NCI-H345 treated with DMSO at 0.1 percent for 48 hours (cell line): ENCODE measurements at regions not wholly inside any gene's neighbourhood (a gene's known extent, or its start where the extent isn't known, plus 50 kb on each side); places are given as distances from the start of the nearest gene placed in this dataset.
"Not testable (repeated sequence)": the region's sequence is repeated elsewhere in the genome, so short reads cannot be mapped to it uniquely, and the experiment has no call there.

Experiments used
- DNase-seq: peaks from one replicate; lab custom pipeline; 2025; ENCODE audit not compliant: unreplicated experiment; lab: John Stamatoyannopoulos, UW

- no peak for DNase-seq
Observed at GRCh38 chr9:78663369-78663768, 366.4 kb downstream of the PSAT1 start.

GRCh38 chr9:78664370-78664769 is 367.4 kb downstream of the PSAT1 start:
- no peak for DNase-seq

GRCh38 chr9:78666818-78667414 is 370.0 kb downstream of the PSAT1 start:
- no peak for DNase-seq

GRCh38 chr9:78668148-78668832 is 371.4 kb downstream of the PSAT1 start:
- DNase-seq: no peak

- DNase-seq: no peak
Observed at GRCh38 chr9:78669591-78669990, 372.7 kb downstream of the PSAT1 start.

GRCh38 chr9:78671785-78672184 is 374.9 kb downstream of the PSAT1 start:
- no peak for DNase-seq

DNA sequence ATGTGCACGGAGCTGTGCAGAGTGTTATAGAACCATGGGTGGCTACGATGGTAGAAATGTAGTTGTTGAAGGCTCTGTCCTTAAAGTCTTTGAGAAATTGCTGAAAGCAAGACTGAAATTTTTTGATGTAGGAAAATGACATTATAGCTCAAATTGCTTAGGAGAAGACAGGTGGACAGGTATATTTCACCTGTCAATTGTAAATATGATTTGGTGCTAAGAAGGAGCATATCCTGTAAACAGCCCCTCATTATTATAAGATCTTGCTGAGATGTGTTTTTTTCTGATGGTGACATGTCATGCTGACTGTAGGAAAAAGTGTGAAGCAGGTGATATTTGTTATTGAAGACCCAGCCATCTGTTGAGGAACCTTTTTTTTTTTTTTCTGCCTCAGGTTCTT is 377.9 kb downstream of the PSAT1 start:
- DNase-seq: no peak

GRCh38 chr9:78676009-78676408 is 379.1 kb downstream of the PSAT1 start:
- DNase-seq: no peak

- no peak for DNase-seq
Observed at GRCh38 chr9:78676623-78677022, 379.7 kb downstream of the PSAT1 start.

DNA sequence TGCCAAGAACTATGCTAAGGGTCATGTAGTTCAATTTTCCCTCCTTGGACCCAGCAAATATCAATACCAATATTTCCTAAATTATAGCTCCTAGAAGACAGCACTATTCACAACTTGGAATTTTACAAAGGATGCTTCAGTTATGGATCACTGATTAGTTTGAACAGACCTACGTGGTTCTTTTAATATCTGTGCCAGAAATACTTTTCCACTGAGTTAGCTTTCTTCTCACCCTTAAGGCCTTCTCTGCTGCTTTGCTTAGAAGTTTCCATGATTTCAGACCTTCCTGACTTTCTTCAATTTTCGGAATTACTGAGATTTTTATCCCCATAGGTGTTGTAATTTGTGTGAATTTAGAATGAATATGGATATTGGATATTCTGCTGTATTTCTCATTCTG is 380.4 kb downstream of the PSAT1 start:
- DNase-seq: no peak

DNA sequence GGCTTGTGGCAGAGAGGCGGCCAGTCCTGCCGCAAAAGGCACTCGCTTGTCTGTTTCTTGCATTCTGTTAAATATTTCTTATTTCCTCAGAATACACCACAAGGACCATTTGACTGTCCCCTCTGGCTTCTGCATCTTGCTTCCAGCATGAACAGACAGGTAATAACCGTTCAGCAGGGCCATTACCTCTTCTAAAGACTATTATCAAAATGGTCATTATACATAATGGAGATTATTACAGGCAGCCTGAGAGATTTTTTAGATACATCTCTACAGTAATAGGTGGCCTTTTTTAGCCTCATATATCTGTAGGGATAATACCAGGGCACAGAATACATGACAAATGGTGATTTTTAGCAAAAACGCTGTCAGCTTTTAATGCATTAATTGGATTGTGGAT is 382.0 kb downstream of the PSAT1 start:
- no peak for DNase-seq

GRCh38 chr9:78680196-78680595 is 383.3 kb downstream of the PSAT1 start:
- no peak for DNase-seq

DNA sequence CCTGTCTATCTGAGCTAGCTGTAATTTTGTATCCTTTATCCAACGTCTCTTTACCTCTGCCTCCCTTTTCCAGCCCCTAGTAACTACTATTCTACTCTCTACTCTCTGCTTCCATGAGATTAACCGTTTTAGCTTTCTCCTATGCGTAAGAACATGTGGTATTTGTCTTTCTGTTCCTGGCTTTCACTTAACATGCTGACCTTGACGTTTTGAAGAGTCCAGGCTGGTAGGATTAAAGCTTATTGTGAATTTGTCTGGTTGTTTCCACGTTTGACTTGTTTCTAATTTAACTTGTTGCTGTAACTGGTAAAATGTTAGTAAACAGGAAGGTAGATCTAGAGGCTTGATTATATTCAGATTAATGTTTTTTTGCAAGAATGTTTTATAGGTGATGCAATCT is 385.3 kb downstream of the PSAT1 start:
- DNase-seq: no peak

DNA sequence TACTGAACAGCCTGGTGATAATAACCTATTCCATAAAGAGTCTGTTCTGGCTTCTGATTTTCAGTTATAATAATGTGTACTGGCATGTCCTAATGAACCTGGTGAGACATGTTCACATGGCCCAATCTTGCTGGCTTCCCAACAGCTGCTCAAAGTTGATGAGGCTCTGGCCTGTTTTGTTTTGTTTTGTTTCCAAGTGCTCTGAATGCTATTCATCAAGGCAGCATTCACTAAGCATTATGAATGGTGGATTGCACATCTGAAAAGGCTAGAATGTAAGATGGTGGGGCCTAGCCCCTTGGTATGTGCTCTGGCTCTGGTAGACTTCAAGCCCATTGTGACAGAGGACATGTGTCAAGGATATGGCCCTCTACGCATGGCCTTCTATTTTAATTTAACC is 388.5 kb downstream of the PSAT1 start:
- DNase-seq: no peak

- no peak for DNase-seq
Observed at GRCh38 chr9:78688796-78689195, 391.9 kb downstream of the PSAT1 start.

DNA sequence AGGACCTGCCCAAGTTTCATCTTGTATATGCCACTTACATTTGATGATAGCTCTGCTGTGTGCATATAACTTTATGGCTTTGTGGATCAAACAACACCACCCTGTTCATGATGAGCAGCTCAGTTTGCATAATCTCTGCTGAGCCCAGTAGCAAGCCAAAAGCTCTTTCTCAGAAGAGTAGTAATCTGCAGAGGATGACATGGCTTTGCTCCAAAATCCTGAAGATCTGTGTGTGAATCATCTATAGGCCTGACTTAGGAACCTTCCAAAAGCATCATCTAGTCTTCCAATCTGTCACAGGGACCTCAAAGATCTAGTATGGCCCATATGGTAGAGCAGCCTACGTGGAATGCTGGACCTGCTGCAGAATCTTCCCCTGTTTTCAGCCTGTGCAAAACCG is 394.6 kb downstream of the PSAT1 start:
- DNase-seq: no peak

- DNase-seq: no peak
Observed at GRCh38 chr9:78692871-78693270, 395.9 kb downstream of the PSAT1 start.

DNA sequence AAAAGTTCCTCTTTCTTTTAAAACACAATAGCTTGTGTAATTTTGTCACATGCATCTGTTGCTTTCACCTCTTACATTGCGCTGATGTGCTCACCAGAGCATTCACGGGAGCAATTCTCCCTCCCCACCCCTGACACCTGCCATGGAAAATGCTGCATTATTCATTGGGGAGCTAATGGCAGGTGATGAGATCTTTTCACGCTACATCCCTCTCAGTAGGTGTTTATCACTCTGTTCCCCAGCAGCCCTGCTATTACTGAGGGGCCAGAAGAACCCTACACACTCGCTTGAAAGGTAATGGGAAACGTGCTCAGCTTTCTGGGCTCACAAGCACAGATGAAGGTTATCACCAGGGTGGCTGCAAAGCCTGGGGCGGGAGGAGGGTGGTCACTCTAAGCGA is 398.0 kb downstream of the PSAT1 start:
- peak; percentile 65 for DNase-seq

DNA sequence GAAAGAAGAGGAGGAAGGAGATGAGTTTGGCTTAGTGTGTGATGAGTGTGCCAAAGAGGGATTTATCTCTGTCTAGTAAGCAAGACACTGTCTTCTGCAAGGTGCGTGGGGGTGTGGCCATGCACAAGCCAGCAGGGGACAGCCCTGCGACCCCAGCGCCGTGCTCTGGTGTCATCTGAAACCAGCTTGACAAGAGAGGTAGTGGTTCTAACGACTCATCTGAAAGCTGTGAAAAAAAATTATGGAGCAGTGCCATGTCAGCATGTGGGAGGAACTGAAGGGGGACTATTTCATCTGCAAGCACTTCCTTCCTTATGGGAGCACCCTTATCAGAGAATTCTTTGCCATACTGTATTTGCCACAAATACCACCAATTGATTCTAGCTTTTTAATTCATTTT is 398.6 kb downstream of the PSAT1 start:
- peak; percentile 71 for DNase-seq

GRCh38 chr9:78697618-78698017 is 400.7 kb downstream of the PSAT1 start:
- no peak for DNase-seq

GRCh38 chr9:78698371-78698770 is 401.4 kb downstream of the PSAT1 start:
- DNase-seq: no peak

- not testable (repeated sequence) for DNase-seq
Observed at GRCh38 chr9:78699217-78699616, 402.3 kb downstream of the PSAT1 start.

- DNase-seq: not testable (repeated sequence)
Observed at GRCh38 chr9:78704153-78704552, 407.2 kb downstream of the PSAT1 start.
